Caco-2 (cell line): ENCODE measurements at regions not wholly inside any gene's neighbourhood (a gene's known extent, or its start where the extent isn't known, plus 50 kb on each side); places are given as distances from the start of the nearest gene placed in this dataset.

Experiments
- BruUV-seq: library from RNA; stranded (reverse); fragments of 400-500 nt; replicated peaks from 2 replicates; lab custom pipeline; 2021; lab: Mats Ljungman, UMichigan
- CTCF ChIA-PET: fragments of 300-600 bp; sonication (Branson Sonifier 250); formaldehyde crosslinking; loops from one replicate; lab custom pipeline; 2022; ENCODE audit warnings: antibody characterized with exemption; lab: Charles Lee
- POLR2A ChIA-PET: fragments of 300-600 bp; sonication (Branson Sonifier 250); formaldehyde crosslinking; loops from one replicate; lab custom pipeline; 2022; ENCODE audit warnings: antibody characterized with exemption; lab: Charles Lee
- DNase-seq, 2 experiments: peaks; one replicate each; pipeline versions ENCODE4 v3.0.0 to v3.0.0-alpha.2; 2020 to 2022
- H3K27me3 ChIP-seq: replicated peaks from 2 replicates; pipeline ENCODE4 v1.6.0; 2011; ENCODE audit warnings: low read length; ENCODE audit not compliant: control insufficient read depth, insufficient read depth
- H3K36me3 ChIP-seq: 2 replicates; pipeline ENCODE4 v1.5.1; 2011; ENCODE audit warnings: low read length; ENCODE audit not compliant: control insufficient read depth, insufficient read depth
- H3K4me1 ChIP-seq: fragments of 250-450 bp; sonication (Bioruptor Pico); 2 replicates; pipeline ENCODE4 v1.5.1; 2020; ENCODE audit warnings: mild to moderate bottlenecking
- H3K4me3 ChIP-seq: 2 replicates; pipeline ENCODE4 v1.5.1; 2011; ENCODE audit warnings: low read depth, mild to moderate bottlenecking, control low read depth, low read length
- H3K9me3 ChIP-seq: fragments of 250-450 bp; sonication (Bioruptor Pico); 2 replicates; pipeline ENCODE4 v1.5.1; 2020; ENCODE audit warnings: mild to moderate bottlenecking, moderate library complexity
- H3K27ac Mint-ChIP-seq: one replicate; pipeline ENCODE4 v1.8.0; 2022; ENCODE audit warnings: mixed read lengths; ENCODE audit not compliant: unreplicated experiment
- H3K27me3 Mint-ChIP-seq: one replicate; pipeline ENCODE4 v1.8.0; 2022; ENCODE audit warnings: mixed read lengths; ENCODE audit not compliant: insufficient read depth, unreplicated experiment
- H3K36me3 Mint-ChIP-seq: one replicate; pipeline ENCODE4 v1.8.0; 2022; ENCODE audit warnings: mild to moderate bottlenecking, mixed read lengths; ENCODE audit not compliant: insufficient read depth, unreplicated experiment
- H3K4me1 Mint-ChIP-seq: one replicate; pipeline ENCODE4 v1.8.0; 2022; ENCODE audit warnings: low read depth, mixed read lengths; ENCODE audit not compliant: unreplicated experiment
- H3K4me3 Mint-ChIP-seq: one replicate; pipeline ENCODE4 v1.8.0; 2022; ENCODE audit warnings: mild to moderate bottlenecking, moderate library complexity, mixed read lengths; ENCODE audit not compliant: unreplicated experiment
- H3K9me3 Mint-ChIP-seq: one replicate; pipeline ENCODE4 v1.8.0; 2022; ENCODE audit warnings: mixed read lengths; ENCODE audit not compliant: unreplicated experiment
- intact Hi-C: fragments of 100-400 bp; cut with micrococcal nuclease; formaldehyde crosslinking; loops from one replicate; pipeline ENCODE4 v1.10.0; 2022; ENCODE audit not compliant: unreplicated experiment
- TF ChIP-seq, protein P1 (sequence below), 2 experiments: fragments of 200-600 bp in 1 of 2; IDR thresholded peaks; 1 replicate in 1 of 2; 2 replicates in 1 of 2; pipeline versions ENCODE4 v1.5.1 to v1.8.0; 2011 to 2022; ENCODE audit warnings: antibody characterized with exemption in 1 of 2, control low read depth in 1 of 2, inconsistent platforms in 1 of 2, low read depth in 1 of 2, low read length in 1 of 2, mild to moderate bottlenecking in 1 of 2, moderate library complexity in 1 of 2; ENCODE audit not compliant: insufficient read depth in 1 of 2, severe bottlenecking in 1 of 2, unreplicated experiment in 1 of 2

DNA sequence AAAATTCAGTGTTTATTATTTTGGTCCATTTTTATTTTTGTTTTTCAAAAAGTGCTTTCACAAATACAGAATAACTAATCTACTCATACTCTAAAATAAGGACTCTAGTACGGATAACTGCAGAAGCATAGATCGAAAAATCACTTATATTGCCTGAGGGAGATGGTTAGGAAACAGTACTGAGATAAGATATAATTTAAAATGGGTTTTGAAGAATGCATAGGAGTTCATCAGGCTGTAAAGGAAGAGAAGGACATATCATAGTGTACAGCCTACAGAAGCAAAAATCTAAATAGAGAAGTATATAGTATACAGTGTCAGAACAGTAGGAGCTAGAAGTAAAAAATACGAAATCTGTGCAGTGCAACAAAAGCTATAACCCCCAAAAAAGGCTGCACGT, 247.4 kb downstream of the SOX11 start:
- TF ChIP-seq, protein P1, sequence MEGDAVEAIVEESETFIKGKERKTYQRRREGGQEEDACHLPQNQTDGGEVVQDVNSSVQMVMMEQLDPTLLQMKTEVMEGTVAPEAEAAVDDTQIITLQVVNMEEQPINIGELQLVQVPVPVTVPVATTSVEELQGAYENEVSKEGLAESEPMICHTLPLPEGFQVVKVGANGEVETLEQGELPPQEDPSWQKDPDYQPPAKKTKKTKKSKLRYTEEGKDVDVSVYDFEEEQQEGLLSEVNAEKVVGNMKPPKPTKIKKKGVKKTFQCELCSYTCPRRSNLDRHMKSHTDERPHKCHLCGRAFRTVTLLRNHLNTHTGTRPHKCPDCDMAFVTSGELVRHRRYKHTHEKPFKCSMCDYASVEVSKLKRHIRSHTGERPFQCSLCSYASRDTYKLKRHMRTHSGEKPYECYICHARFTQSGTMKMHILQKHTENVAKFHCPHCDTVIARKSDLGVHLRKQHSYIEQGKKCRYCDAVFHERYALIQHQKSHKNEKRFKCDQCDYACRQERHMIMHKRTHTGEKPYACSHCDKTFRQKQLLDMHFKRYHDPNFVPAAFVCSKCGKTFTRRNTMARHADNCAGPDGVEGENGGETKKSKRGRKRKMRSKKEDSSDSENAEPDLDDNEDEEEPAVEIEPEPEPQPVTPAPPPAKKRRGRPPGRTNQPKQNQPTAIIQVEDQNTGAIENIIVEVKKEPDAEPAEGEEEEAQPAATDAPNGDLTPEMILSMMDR (IDR thresholded peaks at IDR 0.05; ENCODE audit: insufficient read depth in 1 of 2, low read depth in 1 of 2, low read length in 1 of 2, severe bottlenecking in 1 of 2, unreplicated experiment in 1 of 2): no peak
- Histone ChIP-seq H3K4me3 (no peak overlapping the region), H3K4me1 (peaks cover 3% of the 10 kb centered on the region; the same call in 1 of the 2 replicates), H3K27me3 (no peaks in the 10 kb centered on the region), H3K9me3 (no peaks in the 10 kb centered on the region), H3K36me3 (no peaks in the 10 kb centered on the region)
- DNase-seq: no peak
- Mint-ChIP-seq H3K27ac (no peak overlapping the region), H3K4me1 (peaks cover 19% of the 10 kb centered on the region), H3K27me3 (no peaks in the 10 kb centered on the region), H3K36me3 (no peaks in the 10 kb centered on the region), H3K4me3 (no peak overlapping the region), H3K9me3 (peaks cover 8% of the 10 kb centered on the region)
- intact Hi-C loops: loop anchor here (10.0 kb wide), 1 partner anchor 275 kb away; no protein-coding TSS in a partner anchor
- ChIA-PET POLR2A (no interaction called here), CTCF (no interaction called here)
- no TSS peak for BruUV-seq

DNA sequence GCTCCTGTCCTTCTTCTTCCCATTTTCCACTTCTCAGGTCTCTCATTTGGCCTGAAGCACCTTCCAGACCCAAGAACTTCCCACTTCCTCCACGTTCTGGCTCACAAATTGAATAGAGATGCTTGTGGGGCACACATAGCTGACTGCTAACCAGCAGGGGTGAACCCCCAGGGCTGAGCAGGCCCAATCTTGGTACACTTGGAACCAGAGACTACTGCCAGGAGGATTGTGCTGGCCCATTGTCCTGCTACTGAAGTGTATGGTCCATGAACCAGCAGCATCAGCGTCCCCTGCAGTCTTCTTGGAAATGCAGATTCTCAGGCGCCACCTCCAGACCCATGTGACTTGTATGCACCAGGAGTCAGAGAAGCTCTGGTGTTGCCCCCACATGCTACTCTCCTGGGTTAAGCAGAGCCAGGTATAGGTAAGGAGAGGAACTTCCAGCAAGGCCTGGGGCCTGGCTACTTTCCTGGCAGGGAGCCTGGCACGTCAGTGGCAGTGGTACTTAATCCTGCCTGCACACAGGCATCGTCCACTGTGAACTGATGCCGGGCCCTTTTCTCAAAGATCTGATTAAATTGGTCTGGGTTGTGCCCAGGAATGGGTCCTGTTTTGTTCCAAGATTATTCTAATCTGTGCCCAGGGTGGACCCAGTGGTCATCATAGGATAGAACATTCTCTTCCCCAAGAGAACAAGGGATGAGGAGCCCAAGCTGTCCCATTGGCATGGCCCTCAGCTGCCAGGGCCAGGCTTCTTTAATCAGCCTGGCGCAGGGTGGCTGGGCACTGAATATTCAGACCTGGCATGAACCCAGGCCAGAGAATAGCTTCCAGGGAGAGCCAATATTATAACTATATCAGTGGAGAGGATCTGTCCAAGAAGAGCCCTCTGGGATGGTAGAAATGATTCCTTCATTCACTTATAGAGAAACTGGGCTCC, 248.7 kb downstream of the SOX11 start:
- ChIA-PET POLR2A (no interaction called here), CTCF (no interaction called here)
- no peaks in the 10 kb centered on the region for H3K36me3 ChIP-seq
- H3K9me3 Mint-ChIP-seq: peaks cover 7% of the 10 kb centered on the region
- no TSS peak for BruUV-seq
- no peak overlapping the region for H3K4me3 Mint-ChIP-seq
- TF ChIP-seq, protein P1 (IDR thresholded peaks at IDR 0.05; ENCODE audit: insufficient read depth in 1 of 2, low read depth in 1 of 2, low read length in 1 of 2, severe bottlenecking in 1 of 2, unreplicated experiment in 1 of 2): no peak
- H3K27me3 Mint-ChIP-seq: no peaks in the 10 kb centered on the region
- no peaks in the 10 kb centered on the region for H3K9me3 ChIP-seq
- no peaks in the 10 kb centered on the region for H3K27me3 ChIP-seq
- H3K27ac Mint-ChIP-seq: no peak overlapping the region
- intact Hi-C loops: no loop called here
- H3K4me1 Mint-ChIP-seq: peaks cover 19% of the 10 kb centered on the region
- no peaks in the 10 kb centered on the region for H3K36me3 Mint-ChIP-seq
- H3K4me3 ChIP-seq: no peak overlapping the region
- no peak for DNase-seq
- peaks cover 3% of the 10 kb centered on the region; the same call in 1 of the 2 replicates for H3K4me1 ChIP-seq

DNA sequence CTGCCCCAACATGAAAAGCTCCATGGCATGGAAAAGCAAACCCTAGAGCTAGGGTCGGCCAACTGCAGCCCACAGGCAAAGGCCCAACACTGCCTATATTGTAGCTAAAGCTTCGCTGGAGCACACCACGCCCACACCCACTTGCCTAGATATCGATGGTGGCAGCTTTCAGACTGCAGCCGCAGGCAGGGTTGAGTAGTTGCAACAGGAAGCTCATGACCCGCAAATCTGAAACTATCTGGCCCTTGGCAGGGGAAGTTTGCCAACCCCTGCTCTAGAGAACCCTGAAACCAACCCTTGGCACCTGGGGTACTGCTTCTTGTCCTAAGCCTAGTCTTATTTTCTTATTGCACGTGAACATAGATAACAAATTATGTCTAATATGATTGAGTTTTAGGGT, 250.0 kb downstream of the SOX11 start:
- BruUV-seq: no TSS peak
- TF ChIP-seq, protein P1 (IDR thresholded peaks at IDR 0.05; ENCODE audit: insufficient read depth in 1 of 2, low read depth in 1 of 2, low read length in 1 of 2, severe bottlenecking in 1 of 2, unreplicated experiment in 1 of 2): no peak
- H3K27me3 Mint-ChIP-seq: no peaks in the 10 kb centered on the region
- POLR2A ChIA-PET: no interaction called here
- no peak overlapping the region for H3K4me3 Mint-ChIP-seq
- H3K4me1 ChIP-seq: peaks cover 3% of the 10 kb centered on the region; the same call in 1 of the 2 replicates
- no peak overlapping the region for H3K27ac Mint-ChIP-seq
- H3K27me3 ChIP-seq: no peaks in the 10 kb centered on the region
- intact Hi-C loops: no loop called here
- H3K36me3 Mint-ChIP-seq: no peaks in the 10 kb centered on the region
- H3K36me3 ChIP-seq: no peaks in the 10 kb centered on the region
- H3K9me3 Mint-ChIP-seq: no peaks in the 10 kb centered on the region
- H3K4me1 Mint-ChIP-seq: peaks cover 12% of the 10 kb centered on the region
- H3K4me3 ChIP-seq: no peak overlapping the region
- CTCF ChIA-PET: no interaction called here
- no peaks in the 10 kb centered on the region for H3K9me3 ChIP-seq
- DNase-seq: no peak
